ENCODE measurements at regions not wholly inside any gene's neighbourhood (a gene's known extent, or its start where the extent isn't known, plus 50 kb on each side); places are given as distances from the start of the nearest gene placed in this dataset.

- H3K27me3 ChIP-seq = no peaks in the 10 kb centered on the region
- no peaks in the 10 kb centered on the region for H3K36me3 ChIP-seq
- intact Hi-C loops (cut with DNase I) = no loop called here
- DNase-seq = no peak
- peaks cover 0 to 25% (median 7%) of the 10 kb centered on the region in 4 donors for H3K4me1 ChIP-seq
- H3K9me3 ChIP-seq = no peaks in the 10 kb centered on the region
- peak overlapping the region in 1 of 4 donors; percentile 5 for H3K27ac ChIP-seq
- WGBS, 2 donors = 77 to 91% methylated on average over 1 of the region's 1 CpG
- H3K4me3 ChIP-seq = no peak overlapping the region
- no peak for TF ChIP-seq POLR2AphosphoS5 (IDR thresholded peaks at IDR 0.05)
- no peak for TF ChIP-seq POLR2A (IDR thresholded peaks at IDR 0.05)
- TF ChIP-seq EP300 (IDR thresholded peaks at IDR 0.05) = no peak
- TF ChIP-seq CTCF (IDR thresholded peaks at IDR 0.05) = no peak
Observed at GRCh38 chr12:19953734-19954133, 414.6 kb upstream of the PDE3A start.

GRCh38 chr12:19954163-19954562 lies 414.2 kb upstream of the PDE3A start:
- Histone ChIP-seq H3K27ac (peak overlapping the region in 1 of 4 donors; percentile 5), H3K27me3 (no peaks in the 10 kb centered on the region), H3K36me3 (no peaks in the 10 kb centered on the region), H3K9me3 (no peaks in the 10 kb centered on the region), H3K4me3 (no peak overlapping the region), H3K4me1 (peaks cover 0 to 25% (median 7%) of the 10 kb centered on the region in 4 donors)
- 91 to 92% methylated on average over 4 of the region's 4 CpGs for WGBS, 2 donors
- intact Hi-C loops (cut with DNase I) = no loop called here
- no peak for DNase-seq
- no peak for TF ChIP-seq EP300 (IDR thresholded peaks at IDR 0.05)
- no peak for TF ChIP-seq POLR2AphosphoS5 (IDR thresholded peaks at IDR 0.05)
- no peak for TF ChIP-seq CTCF (IDR thresholded peaks at IDR 0.05)
- TF ChIP-seq POLR2A (IDR thresholded peaks at IDR 0.05) = no peak

- Histone ChIP-seq H3K36me3 (no peaks in the 10 kb centered on the region), H3K4me3 (no peak overlapping the region), H3K27ac (no peak overlapping the region), H3K4me1 (peaks cover 0 to 32% (median 8%) of the 10 kb centered on the region in 4 donors), H3K9me3 (no peaks in the 10 kb centered on the region), H3K27me3 (no peaks in the 10 kb centered on the region)
- TF ChIP-seq EP300 (IDR thresholded peaks at IDR 0.05) (no peak), CTCF (IDR thresholded peaks at IDR 0.05) (no peak), POLR2A (IDR thresholded peaks at IDR 0.05) (no peak), POLR2AphosphoS5 (IDR thresholded peaks at IDR 0.05) (no peak)
- intact Hi-C loops (cut with DNase I) = no loop called here
- DNase-seq = no peak
- 74 to 91% methylated on average over 6 of the region's 6 CpGs for WGBS, 2 donors
Observed at GRCh38 chr12:19957308-19958125, 410.8 kb upstream of the PDE3A start.

GRCh38 chr12:19958389-19958788 lies 409.9 kb upstream of the PDE3A start:
- DNase-seq = no peak
- WGBS, 2 donors = 96 to 98% methylated on average over 1 of the region's 1 CpG
- no peak overlapping the region for H3K27ac ChIP-seq
- no peaks in the 10 kb centered on the region for H3K36me3 ChIP-seq
- peaks cover 0 to 34% (median 8%) of the 10 kb centered on the region in 4 donors for H3K4me1 ChIP-seq
- TF ChIP-seq POLR2A (IDR thresholded peaks at IDR 0.05) (no peak), EP300 (IDR thresholded peaks at IDR 0.05) (no peak)
- H3K4me3 ChIP-seq = no peak overlapping the region
- H3K27me3 ChIP-seq = no peaks in the 10 kb centered on the region
- H3K9me3 ChIP-seq = no peaks in the 10 kb centered on the region
- intact Hi-C loops (cut with DNase I) = no loop called here

- intact Hi-C loops (cut with DNase I) = no loop called here
- TF ChIP-seq CTCF (IDR thresholded peaks at IDR 0.05) (no peak), POLR2A (IDR thresholded peaks at IDR 0.05) (no peak), POLR2AphosphoS5 (IDR thresholded peaks at IDR 0.05) (no peak), EP300 (IDR thresholded peaks at IDR 0.05) (no peak)
- 18 to 47% methylated on average over 1 of the region's 1 CpG for WGBS, 2 donors
- no peak overlapping the region for H3K4me3 ChIP-seq
- no peaks in the 10 kb centered on the region for H3K9me3 ChIP-seq
- peaks cover 0 to 29% (median 8%) of the 10 kb centered on the region in 4 donors for H3K4me1 ChIP-seq
- H3K36me3 ChIP-seq = no peaks in the 10 kb centered on the region
- H3K27me3 ChIP-seq = no peaks in the 10 kb centered on the region
- no peak for DNase-seq
- no peak overlapping the region for H3K27ac ChIP-seq
Observed at GRCh38 chr12:19959353-19959752, 409.0 kb upstream of the PDE3A start.

Data from sigmoid colon (tissue), 6 donors.